Urinary bladder (tissue), 3 donors: ENCODE measurements at regions not wholly inside any gene's neighbourhood (a gene's known extent, or its start where the extent isn't known, plus 50 kb on each side); places are given as distances from the start of the nearest gene placed in this dataset.
"Not testable (repeated sequence)": the region's sequence is repeated elsewhere in the genome, so short reads cannot be mapped to it uniquely, and the experiment has no call there.

Experiments
- DNase-seq: peaks from one replicate; pipeline ENCODE4 v3.0.0-alpha.2; 2015; ENCODE audit errors: extremely low spot score
- H3K27ac ChIP-seq: one replicate; pipeline ENCODE4 v1.5.1; 2013; ENCODE audit warnings: low read depth, mild to moderate bottlenecking, moderate library complexity
- H3K36me3 ChIP-seq: one replicate; pipeline ENCODE4 v1.6.1; 2013; ENCODE audit warnings: mild to moderate bottlenecking, moderate library complexity; ENCODE audit not compliant: insufficient read depth
- H3K4me1 ChIP-seq: one replicate; pipeline ENCODE4 v1.6.1; 2013; ENCODE audit warnings: mild to moderate bottlenecking, moderate library complexity; ENCODE audit not compliant: insufficient read depth
- H3K4me3 ChIP-seq: one replicate; pipeline ENCODE4 v1.5.1; 2013; ENCODE audit warnings: low read depth, low read length
- WGBS: extraction: QIAGEN DNeasy Blood & Tissue Kit; methylation state at CpG from one replicate; pipeline ENCODE4 v1.1.7; 2013; 5-methylcytosine and 5-hydroxymethylcytosine counted together
- donor health status: healthy with polysubstance abuse.
- donor health status: healthy.

DNA sequence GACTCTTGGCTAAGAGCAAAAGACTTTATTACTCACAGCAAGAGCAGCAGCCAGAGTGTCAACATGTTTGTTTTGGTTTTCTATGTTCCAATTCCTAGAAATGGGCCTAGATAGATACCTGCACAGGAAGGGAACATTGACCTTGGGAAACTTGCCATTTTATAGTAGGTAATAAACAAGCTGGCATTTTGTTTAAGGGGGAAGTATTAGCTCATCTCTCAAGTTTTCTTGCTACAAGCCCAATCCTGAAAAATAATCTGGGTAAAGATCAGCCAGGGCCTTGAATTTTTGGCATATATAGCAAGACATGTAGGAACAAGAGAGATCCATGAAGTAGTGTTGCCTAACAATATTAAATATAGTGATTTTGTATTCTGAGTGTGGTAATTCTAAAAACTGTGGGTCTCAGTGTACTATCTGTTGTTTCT lies 51.4 kb upstream of the RGL1 start:
- Histone ChIP-seq H3K36me3 (no peaks in the 10 kb centered on the region), H3K4me1 (no peaks in the 10 kb centered on the region), H3K27ac (no peak overlapping the region), H3K4me3 (no peak overlapping the region)
- no peak for DNase-seq

DNA sequence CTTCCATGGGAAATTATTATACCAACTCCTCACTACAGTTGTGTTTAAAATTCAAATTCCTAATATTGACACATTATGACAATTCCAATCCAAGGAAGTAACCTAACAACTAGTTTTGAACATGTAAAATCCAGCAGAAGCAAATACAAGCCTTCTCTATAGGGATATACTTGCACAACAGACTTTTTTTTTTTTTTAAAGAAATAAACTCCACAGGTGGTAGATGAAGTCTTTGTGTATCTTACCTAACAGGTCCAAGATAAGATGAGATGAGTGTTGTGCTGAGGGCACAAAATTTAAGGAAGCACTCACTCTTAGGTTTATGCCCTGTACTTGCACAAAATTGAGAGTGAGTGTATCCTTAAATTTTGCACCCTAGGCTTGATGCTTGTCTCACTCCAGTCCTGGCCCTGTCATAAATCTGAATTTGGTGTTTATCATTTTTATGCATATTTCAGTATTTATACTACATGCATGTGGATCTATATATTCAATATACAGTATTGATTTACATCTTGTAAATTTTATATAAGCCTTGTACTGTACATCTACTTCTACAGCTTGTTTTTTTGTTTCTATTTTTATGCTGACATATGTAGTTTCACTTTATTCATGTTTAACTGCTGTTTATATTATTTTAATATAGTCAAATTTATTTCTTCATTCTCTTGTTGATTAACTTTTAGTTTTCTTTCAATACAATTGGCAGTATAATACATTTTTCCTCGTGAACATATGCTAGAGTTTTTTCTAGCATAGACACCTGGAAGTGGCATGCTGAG lies 60.6 kb upstream of the RGL1 start:
- Histone ChIP-seq H3K4me3 (no peak overlapping the region), H3K4me1 (no peaks in the 10 kb centered on the region), H3K36me3 (no peaks in the 10 kb centered on the region), H3K27ac (no peak overlapping the region)
- DNase-seq: no peak
- 85% methylated on average over 1 of the region's 1 CpG for WGBS

DNA sequence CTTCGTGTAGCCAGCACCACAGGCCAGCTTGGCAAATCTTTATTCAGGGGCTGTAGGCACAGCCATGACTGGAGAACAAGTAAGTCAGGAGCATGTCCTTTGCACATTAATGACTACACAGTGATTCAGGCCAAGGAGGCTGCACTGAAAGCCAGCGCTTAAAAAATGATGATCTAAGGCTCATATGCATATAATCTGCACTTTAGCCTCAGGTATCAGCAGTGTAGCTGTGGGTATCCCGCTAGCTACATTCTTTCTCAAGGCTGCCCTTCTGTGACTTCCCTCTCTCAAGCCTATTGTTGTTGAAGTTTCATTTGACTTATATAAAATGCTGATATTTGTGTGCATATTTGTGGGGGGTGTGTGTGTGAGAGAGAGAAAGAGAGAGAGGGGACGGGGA lies 62.6 kb upstream of the RGL1 start:
- Histone ChIP-seq H3K36me3 (no peaks in the 10 kb centered on the region), H3K4me1 (no peaks in the 10 kb centered on the region), H3K27ac (no peak overlapping the region), H3K4me3 (no peak overlapping the region)
- 90% methylated on average over 4 of the region's 4 CpGs for WGBS
- DNase-seq: no peak

DNA sequence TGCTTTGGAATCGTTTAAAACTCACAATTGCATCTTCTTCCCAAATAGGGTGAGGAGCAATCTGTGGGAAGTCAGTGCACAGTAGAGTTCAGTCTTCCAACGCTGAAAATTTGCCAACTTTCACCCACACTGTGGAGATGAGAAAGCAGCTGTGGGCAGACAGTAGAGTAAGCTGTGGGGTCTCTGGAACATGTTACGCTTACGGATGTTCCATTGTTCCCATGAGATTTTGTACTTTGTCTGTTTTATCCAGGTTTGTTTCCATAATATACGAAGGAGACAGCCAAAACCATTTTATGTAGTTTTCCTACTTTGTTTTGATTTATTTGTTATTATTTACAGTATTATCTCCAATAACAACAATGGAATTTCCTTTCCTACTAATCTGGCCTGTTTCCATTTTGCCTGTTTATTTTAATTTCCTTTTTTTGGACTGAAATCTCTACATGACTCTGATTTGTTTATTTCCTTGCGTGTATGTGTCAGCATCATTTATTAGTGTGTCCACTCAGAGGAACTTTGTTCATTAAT lies 65.1 kb upstream of the RGL1 start:
- Histone ChIP-seq H3K27ac (no peak overlapping the region), H3K36me3 (no peaks in the 10 kb centered on the region), H3K4me3 (no peak overlapping the region), H3K4me1 (no peaks in the 10 kb centered on the region)
- WGBS: 45% methylated on average over 6 of the region's 6 CpGs
- DNase-seq: no peak

DNA sequence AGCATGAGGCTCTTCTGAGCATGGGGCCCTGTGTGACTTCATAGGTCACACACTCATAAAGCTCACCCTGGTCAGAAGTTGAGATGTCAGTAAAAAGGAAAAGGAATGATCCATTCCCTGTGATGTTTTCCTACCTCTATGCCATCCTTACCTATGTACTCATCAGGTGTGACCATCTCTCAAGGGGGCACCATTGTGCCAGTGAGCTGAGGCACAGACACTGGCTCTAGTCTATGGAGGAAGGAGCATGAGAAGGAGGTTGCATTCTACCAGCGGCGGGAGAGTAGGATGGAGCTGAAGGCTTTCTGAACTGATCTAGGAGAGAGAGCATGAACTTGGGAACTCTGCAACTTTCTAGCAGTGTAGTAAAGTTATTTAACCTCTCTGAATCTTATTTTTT lies 65.8 kb upstream of the RGL1 start:
- Histone ChIP-seq H3K36me3 (no peaks in the 10 kb centered on the region), H3K4me3 (no peak overlapping the region), H3K4me1 (no peaks in the 10 kb centered on the region), H3K27ac (no peak overlapping the region)
- WGBS: 95% methylated on average over 2 of the region's 2 CpGs
- DNase-seq: no peak

DNA sequence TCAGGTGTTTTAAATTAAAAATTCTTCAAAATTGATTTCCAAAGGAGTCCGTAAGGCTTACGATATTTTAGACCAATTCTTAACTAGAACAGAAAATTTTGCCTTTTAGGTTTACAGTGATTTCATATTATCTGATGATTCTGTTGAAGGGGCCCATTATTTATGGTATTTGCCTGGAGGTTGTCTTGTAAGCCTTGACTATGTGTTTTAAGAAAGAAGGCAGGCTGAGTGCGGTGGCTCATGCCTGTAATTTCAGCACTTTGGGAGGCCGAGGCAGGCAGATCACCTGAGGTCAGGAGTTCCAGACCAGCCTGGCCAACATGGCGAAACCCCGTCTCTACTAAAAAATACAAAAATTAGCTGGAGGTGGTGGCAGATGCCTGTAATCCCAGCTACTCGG lies 67.0 kb upstream of the RGL1 start:
- H3K4me3 ChIP-seq, DNase-seq, H3K4me1 ChIP-seq, H3K27ac ChIP-seq, H3K36me3 ChIP-seq: not testable (repeated sequence)
- 92% methylated on average over 7 of the region's 7 CpGs for WGBS

DNA sequence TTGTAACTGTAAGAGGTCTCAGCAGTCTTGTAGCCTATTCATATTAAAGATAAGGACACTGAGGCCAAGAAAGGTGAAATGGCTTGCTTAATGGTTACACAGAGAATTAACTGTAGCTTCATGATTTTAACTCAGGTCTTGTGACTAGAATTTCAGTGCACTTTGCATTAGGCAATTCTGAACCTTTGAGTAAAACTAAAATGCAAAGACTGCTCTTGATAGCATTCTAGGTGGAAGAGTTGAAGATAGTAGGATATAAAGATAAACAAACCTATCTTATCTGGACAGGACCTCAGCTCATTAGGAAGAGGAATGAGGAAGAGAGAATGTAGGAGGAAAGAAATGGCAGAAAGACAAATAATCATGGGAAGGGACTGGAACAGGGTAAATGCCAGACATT lies 68.6 kb upstream of the RGL1 start:
- Histone ChIP-seq H3K27ac (no peak overlapping the region), H3K4me3 (no peak overlapping the region), H3K4me1 (no peaks in the 10 kb centered on the region), H3K36me3 (no peaks in the 10 kb centered on the region)
- DNase-seq: no peak

DNA sequence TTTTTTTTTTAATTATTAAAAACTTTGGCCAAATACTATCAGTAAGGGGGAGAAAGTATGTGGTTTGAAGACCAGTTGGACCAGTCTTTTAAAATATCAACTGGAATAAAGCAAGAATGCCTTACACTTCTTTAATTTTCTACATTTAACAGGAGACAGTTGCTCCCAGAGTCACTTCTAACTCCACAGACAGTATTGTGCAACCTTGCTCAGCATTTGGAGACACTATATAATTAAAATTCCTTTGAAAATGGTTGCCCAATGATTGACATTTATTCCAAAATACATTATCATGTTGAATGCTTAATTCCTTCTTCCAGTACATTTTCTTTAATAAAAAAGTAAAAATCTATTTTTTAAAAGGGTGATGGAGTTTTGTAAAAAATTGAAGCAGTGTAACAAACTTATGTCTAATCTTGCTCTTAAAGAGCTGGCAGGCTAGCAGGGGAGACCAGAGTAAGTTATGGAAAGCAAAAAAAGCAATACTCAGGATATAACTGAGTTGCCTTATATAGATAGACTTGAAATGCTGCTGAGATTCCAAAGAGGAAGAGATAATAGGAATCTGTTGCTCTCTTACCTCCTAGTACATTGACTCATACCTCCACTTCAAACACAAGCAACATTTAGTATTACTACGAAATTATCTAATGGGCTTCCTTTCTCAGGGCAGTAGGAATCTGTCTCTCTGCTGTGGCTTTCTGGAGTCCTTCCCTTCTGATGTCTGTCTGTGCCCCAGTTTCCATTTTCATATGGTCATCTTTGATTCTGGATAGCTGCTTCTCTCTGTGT lies 69.7 kb upstream of the RGL1 start:
- no peaks in the 10 kb centered on the region for H3K36me3 ChIP-seq
- no peaks in the 10 kb centered on the region for H3K4me1 ChIP-seq
- DNase-seq: no peak
- H3K27ac ChIP-seq: no peak overlapping the region
- H3K4me3 ChIP-seq: no peak overlapping the region
- 47% methylated on average over 1 of the region's 1 CpG for WGBS

DNA sequence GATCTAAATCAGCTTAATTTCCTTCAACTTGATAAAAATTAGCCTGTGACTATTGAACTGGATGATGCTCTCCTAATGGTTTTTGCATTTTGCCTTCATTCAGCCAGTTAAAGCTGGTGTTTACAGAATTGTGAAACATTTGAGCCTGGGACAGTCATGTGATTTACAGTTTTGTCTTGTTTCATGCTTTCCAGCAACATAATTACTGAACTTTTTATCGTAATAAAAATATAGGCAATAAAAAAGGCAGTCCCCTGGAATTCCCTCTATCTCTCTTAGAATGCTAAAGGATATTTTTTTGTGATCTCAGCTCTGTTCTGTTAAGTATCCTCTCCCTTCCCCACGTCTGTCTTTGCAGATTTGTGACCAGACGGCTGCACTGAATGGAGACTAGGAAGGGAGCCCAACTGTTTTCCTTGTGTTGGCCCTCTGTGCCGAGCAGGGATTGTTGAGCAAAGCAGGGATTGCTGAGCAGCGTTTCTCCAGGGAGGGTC lies 70.3 kb upstream of the RGL1 start:
- no peak for DNase-seq
- Histone ChIP-seq H3K4me1 (no peaks in the 10 kb centered on the region), H3K36me3 (no peaks in the 10 kb centered on the region), H3K27ac (no peak overlapping the region), H3K4me3 (no peak overlapping the region)
- 15% methylated on average over 5 of the region's 5 CpGs for whole genome bisulfite sequencing

DNA sequence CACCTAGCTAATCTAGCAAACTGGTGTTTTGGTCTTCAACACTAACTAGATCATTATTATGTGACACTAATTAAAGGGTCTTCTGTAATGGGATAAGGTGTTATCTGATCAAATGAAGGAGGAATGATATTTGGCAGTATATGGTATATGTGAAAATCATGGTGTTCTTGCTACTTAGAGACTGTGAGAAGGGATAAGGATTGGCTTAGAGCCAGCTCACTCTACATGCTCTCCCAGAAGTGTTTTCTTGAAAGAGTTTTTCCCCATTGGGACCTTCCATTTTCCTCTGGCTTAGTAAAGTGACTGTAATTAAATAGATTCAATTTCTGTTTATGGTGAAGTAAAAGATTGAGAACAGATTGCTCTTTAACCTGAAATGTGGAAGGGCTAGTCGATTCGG lies 71.2 kb upstream of the RGL1 start:
- WGBS: 67% methylated on average over 2 of the region's 2 CpGs
- no peak for DNase-seq
- H3K36me3 ChIP-seq: no peaks in the 10 kb centered on the region
- H3K4me1 ChIP-seq: no peaks in the 10 kb centered on the region
- H3K27ac ChIP-seq: no peak overlapping the region
- no peak overlapping the region for H3K4me3 ChIP-seq

DNA sequence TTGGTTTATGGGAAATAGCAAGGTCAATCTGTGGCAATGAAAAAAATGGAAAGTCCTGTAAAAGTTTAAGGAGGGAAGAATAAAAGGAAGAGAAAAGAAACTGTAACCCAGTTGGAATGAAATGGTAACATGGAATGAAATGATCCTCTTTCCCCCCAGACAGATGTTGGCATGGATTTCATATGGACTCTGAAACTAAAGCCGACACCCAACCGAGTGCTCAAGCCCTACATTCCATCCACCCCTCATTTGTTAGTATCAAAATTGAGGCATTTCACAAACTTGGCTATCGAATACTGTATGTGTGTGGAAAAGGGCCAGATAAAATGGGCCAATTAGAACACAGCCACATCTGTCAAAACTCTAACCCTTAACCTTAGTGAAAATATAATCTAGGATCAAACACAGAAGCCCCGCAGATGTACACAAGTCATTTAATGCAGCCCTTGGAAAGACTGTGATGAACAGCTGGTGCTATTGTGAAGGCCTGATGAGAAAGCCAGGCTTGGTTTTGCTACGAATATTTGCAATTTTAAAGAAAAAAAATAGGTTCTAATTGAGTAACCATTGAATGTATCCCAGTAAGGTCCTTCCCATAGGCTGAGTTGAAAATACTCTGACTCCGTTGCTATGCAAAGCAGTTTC lies 72.6 kb upstream of the RGL1 start:
- H3K36me3 ChIP-seq: no peaks in the 10 kb centered on the region
- 75% methylated on average over 6 of the region's 6 CpGs for WGBS
- no peak overlapping the region for H3K27ac ChIP-seq
- H3K4me1 ChIP-seq: no peaks in the 10 kb centered on the region
- H3K4me3 ChIP-seq: no peak overlapping the region
- no peak for DNase-seq

DNA sequence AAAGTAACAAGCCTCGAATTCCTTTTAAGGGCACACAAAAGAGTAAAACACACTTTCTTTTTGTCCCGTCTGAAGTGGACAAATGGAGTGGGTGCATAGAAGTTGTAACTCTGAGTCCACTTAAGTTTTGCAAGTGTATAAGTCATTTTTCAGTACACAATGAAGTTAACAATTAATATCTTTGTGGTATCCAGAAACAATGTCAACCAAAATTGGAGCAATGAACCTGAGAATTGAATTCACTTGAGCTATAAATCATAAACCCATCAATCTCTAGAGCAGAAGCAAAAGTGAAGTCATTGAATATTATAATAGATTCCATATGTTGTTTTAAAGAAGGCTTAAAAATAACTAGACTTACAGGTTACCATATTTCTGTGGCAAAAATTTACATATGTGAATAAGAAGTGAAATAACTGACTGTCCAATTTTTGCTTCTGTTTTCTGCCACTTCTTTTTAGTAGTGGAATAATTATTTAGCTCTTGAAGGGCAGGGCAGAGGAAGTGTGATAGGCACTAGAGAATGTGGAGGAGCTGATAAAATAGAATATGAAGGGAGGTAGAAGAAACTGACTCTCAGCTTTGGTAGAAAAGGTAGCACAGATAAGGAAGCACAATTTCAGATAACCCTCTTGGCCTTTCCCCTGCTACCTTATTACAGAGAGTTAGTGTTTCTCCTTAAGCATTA lies 73.9 kb upstream of the RGL1 start:
- WGBS: 89% methylated on average over 2 of the region's 2 CpGs
- H3K4me1 ChIP-seq: no peaks in the 10 kb centered on the region
- H3K36me3 ChIP-seq: no peaks in the 10 kb centered on the region
- no peak for DNase-seq
- H3K27ac ChIP-seq: no peak overlapping the region
- H3K4me3 ChIP-seq: no peak overlapping the region

DNA sequence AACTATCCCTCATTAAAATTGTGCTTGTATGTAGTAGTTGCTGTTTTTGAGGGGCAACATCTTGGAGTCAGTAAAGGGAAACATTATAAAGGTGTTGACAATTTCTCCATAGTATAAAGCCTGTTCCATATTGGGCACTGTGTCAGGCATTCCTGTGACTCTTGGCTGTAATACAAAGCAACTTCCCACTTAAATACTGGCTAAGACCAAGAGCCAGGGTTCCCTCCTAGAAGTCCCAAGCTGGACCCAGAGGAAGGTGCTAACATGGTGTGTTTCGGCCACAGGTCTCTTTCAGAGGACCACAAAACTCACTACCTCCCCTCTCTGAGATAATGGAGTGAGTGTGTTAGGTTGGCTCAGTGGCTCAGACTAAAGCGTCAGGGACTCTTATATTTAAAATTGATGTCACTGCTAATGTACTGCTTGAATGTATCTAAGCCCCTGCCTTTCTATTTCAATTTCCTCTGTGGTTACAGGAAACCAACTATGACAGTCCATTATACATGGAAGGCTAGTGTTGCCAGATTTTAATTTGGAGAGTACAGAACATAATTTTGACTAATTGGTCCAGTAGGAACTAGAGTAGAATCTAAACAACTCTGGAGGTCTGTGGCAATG lies 74.7 kb upstream of the RGL1 start:
- Histone ChIP-seq H3K4me3 (no peak overlapping the region), H3K4me1 (no peaks in the 10 kb centered on the region), H3K36me3 (no peaks in the 10 kb centered on the region), H3K27ac (no peak overlapping the region)
- no peak for DNase-seq
- WGBS: 93% methylated on average over 2 of the region's 2 CpGs
